Vagina (tissue), 2 donors: ENCODE measurements at regions not wholly inside any gene's neighbourhood (a gene's known extent, or its start where the extent isn't known, plus 50 kb on each side); places are given as distances from the start of the nearest gene placed in this dataset.

Experiments
- CTCF ChIP-seq, 3 experiments: fragments of 450-650 bp in 2 of 3; fragments of 200-600 bp in 1 of 3; sonication (generic) in 1 of 3; IDR thresholded peaks; one replicate each; pipeline ENCODE4 v1.5.1; 2017 to 2019; ENCODE audit warnings: antibody characterized with exemption in 3 of 3, mild to moderate bottlenecking in 2 of 3, moderate library complexity in 2 of 3
- POLR2A ChIP-seq, 2 donors: fragments of 450-650 bp; IDR thresholded peaks; one replicate each; pipeline ENCODE4 v1.6.1; 2017; ENCODE audit warnings: antibody characterized with exemption in 2 of 2, mild to moderate bottlenecking in 2 of 2, moderate library complexity in 2 of 2
- POLR2AphosphoS5 ChIP-seq, 2 donors: sonication (generic); formaldehyde crosslinking; IDR thresholded peaks; one replicate each; pipeline ENCODE4 v1.9.0; 2017; ENCODE audit warnings: antibody characterized with exemption in 2 of 2, mild to moderate bottlenecking in 2 of 2, low read depth in 1 of 2; ENCODE audit not compliant: insufficient read depth in 1 of 2

DNA sequence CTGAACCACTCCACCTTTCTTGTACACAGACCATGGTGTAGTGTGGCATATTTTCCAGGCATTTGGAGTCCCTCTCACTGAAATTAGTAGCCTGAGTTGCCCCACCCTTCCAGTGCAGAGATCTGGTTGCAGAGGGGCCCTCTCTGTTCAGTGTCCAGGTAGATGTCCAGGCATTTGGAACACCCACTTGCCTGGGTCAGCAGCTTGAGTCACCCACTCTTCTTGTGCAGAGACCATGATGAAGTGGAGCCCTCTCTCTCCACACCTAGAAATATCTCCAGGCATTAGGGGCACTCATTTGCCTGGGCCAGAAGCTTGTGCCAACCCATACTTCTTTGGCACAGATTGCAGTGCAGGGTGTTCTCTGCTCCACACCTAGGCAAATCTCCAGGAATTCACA, 2733.3 kb downstream of the PCDH7 start:
- TF ChIP-seq CTCF (IDR thresholded peaks at IDR 0.05) (no peak), POLR2AphosphoS5 (IDR thresholded peaks at IDR 0.05; ENCODE audit: insufficient read depth in 1 of 2, low read depth in 1 of 2) (no peak), POLR2A (IDR thresholded peaks at IDR 0.05) (no peak)
